ENCODE measurements at regions not wholly inside any gene's neighbourhood (a gene's known extent, or its start where the extent isn't known, plus 50 kb on each side); places are given as distances from the start of the nearest gene placed in this dataset.

GRCh38 chr3:88209356-88209755, 59.6 kb downstream of the C3orf38 start:
- no peak for DNase-seq

- no peak for DNase-seq
These were observed 61.5 kb downstream of the C3orf38 start for GRCh38 chr3:88211096-88211890.

- DNase-seq, result peak; percentile 63
These were observed 69.5 kb downstream of the C3orf38 start for GRCh38 chr3:88219138-88219792.

- DNase-seq, result no peak
These were observed 70.4 kb downstream of the C3orf38 start for GRCh38 chr3:88220126-88220525.

- DNase-seq, result no peak
These were observed 72.0 kb downstream of the C3orf38 start for GRCh38 chr3:88221726-88222125.

GRCh38 chr3:88222343-88222742, 72.6 kb downstream of the C3orf38 start:
- no peak for DNase-seq

- no peak for DNase-seq
These were observed 75.7 kb downstream of the C3orf38 start for GRCh38 chr3:88225326-88226008.

GRCh38 chr3:88226910-88227309, 77.2 kb downstream of the C3orf38 start:
- DNase-seq, result no peak

GRCh38 chr3:88230638-88231037, 80.9 kb downstream of the C3orf38 start:
- DNase-seq, result no peak

- DNase-seq, result no peak
These were observed 81.4 kb downstream of the C3orf38 start for GRCh38 chr3:88231207-88231606.

GRCh38 chr3:88231632-88232031, 81.9 kb downstream of the C3orf38 start:
- no peak for DNase-seq

GRCh38 chr3:88235102-88235501, 85.3 kb downstream of the C3orf38 start:
- no peak for DNase-seq

GRCh38 chr3:88239870-88240269, 90.1 kb downstream of the C3orf38 start:
- DNase-seq, result no peak

- no peak for DNase-seq
These were observed 98.9 kb downstream of the C3orf38 start for GRCh38 chr3:88248658-88249057.

- no peak for DNase-seq
These were observed 109.3 kb downstream of the C3orf38 start for GRCh38 chr3:88259045-88259444.

- no peak for DNase-seq
These were observed 112.8 kb downstream of the C3orf38 start for GRCh38 chr3:88262527-88262926.

- no peak for DNase-seq
These were observed 113.8 kb downstream of the C3orf38 start for GRCh38 chr3:88263417-88264100.

- peak; percentile 46 for DNase-seq
These were observed 117.7 kb downstream of the C3orf38 start for GRCh38 chr3:88267441-88267840.

GRCh38 chr3:88267847-88268246, 118.1 kb downstream of the C3orf38 start:
- no peak for DNase-seq

- no peak for DNase-seq
These were observed 130.6 kb downstream of the C3orf38 start for GRCh38 chr3:88280326-88280725.

- DNase-seq, result no peak
These were observed 132.9 kb downstream of the C3orf38 start for GRCh38 chr3:88282528-88283241.

GRCh38 chr3:88283242-88283592, 133.5 kb downstream of the C3orf38 start:
- DNase-seq, result no peak
